ENCODE measurements at regions not wholly inside any gene's neighbourhood (a gene's known extent, or its start where the extent isn't known, plus 50 kb on each side); places are given as distances from the start of the nearest gene placed in this dataset.

GRCh38 chr11:29261831-29262230 is 755.0 kb downstream of the KCNA4 start:
- no peak for TF ChIP-seq CTCF (IDR thresholded peaks at IDR 0.05)
- no peak for TF ChIP-seq POLR2A (IDR thresholded peaks at IDR 0.05)

All from breast epithelium (tissue), 3 donors.